Fibroblast of lung (primary cell): ENCODE measurements at regions not wholly inside any gene's neighbourhood (a gene's known extent, or its start where the extent isn't known, plus 50 kb on each side); places are given as distances from the start of the nearest gene placed in this dataset.

Experiments used
- DNase-seq, 2 donors: peaks; one replicate each; pipeline versions ENCODE4 v3.0.0 to v3.0.0-alpha.2; 2010; ENCODE audit warnings: low read depth in 2 of 2
- H2AFZ ChIP-seq: 2 replicates; pipeline ENCODE4 v1.5.1; 2012; ENCODE audit warnings: low read length, control low read depth, inconsistent platforms
- H3K27ac ChIP-seq: 2 replicates; pipeline ENCODE4 v1.5.1; 2011; ENCODE audit warnings: low read length, control low read depth; ENCODE audit not compliant: insufficient read depth
- H3K27me3 ChIP-seq: 2 replicates; pipeline ENCODE4 v1.5.1; 2011; ENCODE audit warnings: mild to moderate bottlenecking, low read length; ENCODE audit not compliant: control insufficient read depth, insufficient read depth
- H3K36me3 ChIP-seq: 2 replicates; pipeline ENCODE4 v1.5.1; 2011; ENCODE audit warnings: low read length; ENCODE audit not compliant: control insufficient read depth, insufficient read depth
- H3K4me1 ChIP-seq: 2 replicates; pipeline ENCODE4 v1.5.1; 2011; ENCODE audit warnings: low read length; ENCODE audit not compliant: control insufficient read depth, insufficient read depth; ENCODE audit errors: extremely low read depth
- H3K4me2 ChIP-seq: 2 replicates; pipeline ENCODE4 v1.5.1; 2011; ENCODE audit warnings: low read length, control low read depth; ENCODE audit not compliant: insufficient read depth; ENCODE audit errors: extremely low read depth
- H3K4me3 ChIP-seq, 4 experiments: fragments of 200-600 bp in 1 of 4; sonication (generic) in 1 of 4; replicated peaks in 1 of 4; 2 replicates each; pipeline ENCODE4 v1.5.1; 2011 to 2016; ENCODE audit warnings: low read length in 4 of 4, low read depth in 3 of 4, mild to moderate bottlenecking in 3 of 4, control low read depth in 2 of 4, inconsistent platforms in 1 of 4, mixed read lengths in 1 of 4; ENCODE audit not compliant: insufficient read depth in 1 of 4; ENCODE audit errors: control extremely low read depth in 1 of 4
- H3K79me2 ChIP-seq: 2 replicates; pipeline ENCODE4 v1.5.1; 2012; ENCODE audit warnings: mild to moderate bottlenecking, low read length, inconsistent platforms; ENCODE audit not compliant: control insufficient read depth, insufficient read depth
- H3K9ac ChIP-seq: 2 replicates; pipeline ENCODE4 v1.5.1; 2011; ENCODE audit warnings: mild to moderate bottlenecking, low read length, control low read depth; ENCODE audit not compliant: insufficient read depth
- H3K9me3 ChIP-seq: 2 replicates; pipeline ENCODE4 v1.5.1; 2012; ENCODE audit warnings: low read depth, low read length; ENCODE audit not compliant: control insufficient read depth, insufficient read depth
- H4K20me1 ChIP-seq: 2 replicates; pipeline ENCODE4 v1.5.1; 2011; ENCODE audit warnings: low read length; ENCODE audit not compliant: control insufficient read depth, insufficient read depth; ENCODE audit errors: extremely low read depth
- EZH2 ChIP-seq: IDR thresholded peaks from 2 replicates; pipeline ENCODE4 v1.5.1; 2012; ENCODE audit warnings: low read length, control low read depth, mild to moderate bottlenecking; ENCODE audit errors: missing control alignments
- TF ChIP-seq, protein P1 (sequence below), 2 donors: IDR thresholded peaks in 1 of 2; conservative IDR thresholded peaks in 1 of 2; 1 replicate in 1 of 2; 2 replicates in 1 of 2; pipeline ENCODE4 v1.5.1; 2011 to 2012; ENCODE audit warnings: low read length in 2 of 2, control low read depth in 1 of 2, inconsistent platforms in 1 of 2, low read depth in 1 of 2, mild to moderate bottlenecking in 1 of 2

GRCh38 chrX:118249146-118249545, 96.8 kb upstream of the WDR44 start:
- Histone ChIP-seq H4K20me1 (no peaks in the 10 kb centered on the region), H3K9me3 (no peaks in the 10 kb centered on the region), H3K36me3 (no peaks in the 10 kb centered on the region), H3K4me3 (no peak overlapping the region), H3K27me3 (no peaks in the 10 kb centered on the region), H3K4me1 (no peaks in the 10 kb centered on the region), H3K4me2 (no peak overlapping the region), H3K9ac (no peak overlapping the region), H3K79me2 (no peaks in the 10 kb centered on the region), H3K27ac (no peak overlapping the region), H2AFZ (no peak overlapping the region)
- TF ChIP-seq EZH2, result no peak
- TF ChIP-seq, protein P1, sequence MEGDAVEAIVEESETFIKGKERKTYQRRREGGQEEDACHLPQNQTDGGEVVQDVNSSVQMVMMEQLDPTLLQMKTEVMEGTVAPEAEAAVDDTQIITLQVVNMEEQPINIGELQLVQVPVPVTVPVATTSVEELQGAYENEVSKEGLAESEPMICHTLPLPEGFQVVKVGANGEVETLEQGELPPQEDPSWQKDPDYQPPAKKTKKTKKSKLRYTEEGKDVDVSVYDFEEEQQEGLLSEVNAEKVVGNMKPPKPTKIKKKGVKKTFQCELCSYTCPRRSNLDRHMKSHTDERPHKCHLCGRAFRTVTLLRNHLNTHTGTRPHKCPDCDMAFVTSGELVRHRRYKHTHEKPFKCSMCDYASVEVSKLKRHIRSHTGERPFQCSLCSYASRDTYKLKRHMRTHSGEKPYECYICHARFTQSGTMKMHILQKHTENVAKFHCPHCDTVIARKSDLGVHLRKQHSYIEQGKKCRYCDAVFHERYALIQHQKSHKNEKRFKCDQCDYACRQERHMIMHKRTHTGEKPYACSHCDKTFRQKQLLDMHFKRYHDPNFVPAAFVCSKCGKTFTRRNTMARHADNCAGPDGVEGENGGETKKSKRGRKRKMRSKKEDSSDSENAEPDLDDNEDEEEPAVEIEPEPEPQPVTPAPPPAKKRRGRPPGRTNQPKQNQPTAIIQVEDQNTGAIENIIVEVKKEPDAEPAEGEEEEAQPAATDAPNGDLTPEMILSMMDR (conservative IDR thresholded peaks at IDR 0.05 in 1 of 2, IDR thresholded peaks at IDR 0.05 in 1 of 2; ENCODE audit: low read depth in 1 of 2, low read length in 2 of 2), result no peak
- no peak for DNase-seq

DNA sequence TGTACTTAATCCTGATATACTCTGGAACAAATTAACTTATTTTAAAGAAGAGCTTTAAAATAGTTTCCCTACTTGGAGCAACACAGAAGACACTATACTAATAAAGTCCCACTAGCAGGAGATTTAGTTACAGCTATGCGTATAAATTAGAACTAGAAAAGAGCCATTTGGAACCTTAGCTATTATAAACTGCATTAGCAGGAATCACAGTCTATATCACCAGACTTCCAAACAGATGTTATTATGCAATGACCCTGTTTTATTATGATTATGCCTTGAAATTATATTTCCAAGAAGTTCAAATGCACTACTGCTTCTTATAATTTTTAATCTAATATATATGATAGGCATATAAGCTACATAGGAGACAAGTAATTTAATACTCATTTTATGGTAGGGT, 95.5 kb upstream of the WDR44 start:
- Histone ChIP-seq H3K9me3 (no peaks in the 10 kb centered on the region), H3K79me2 (no peaks in the 10 kb centered on the region), H3K4me2 (no peak overlapping the region), H3K27ac (no peak overlapping the region), H3K27me3 (no peaks in the 10 kb centered on the region), H3K4me1 (no peaks in the 10 kb centered on the region), H3K9ac (no peak overlapping the region), H2AFZ (no peak overlapping the region), H3K4me3 (no peak overlapping the region), H3K36me3 (no peaks in the 10 kb centered on the region), H4K20me1 (no peaks in the 10 kb centered on the region)
- TF ChIP-seq, protein P1 (conservative IDR thresholded peaks at IDR 0.05 in 1 of 2, IDR thresholded peaks at IDR 0.05 in 1 of 2; ENCODE audit: low read depth in 1 of 2, low read length in 2 of 2), result no peak
- TF ChIP-seq EZH2, result no peak
- DNase-seq, result no peak

- Histone ChIP-seq H3K4me3 (no peak overlapping the region), H3K79me2 (no peaks in the 10 kb centered on the region), H3K27me3 (no peaks in the 10 kb centered on the region), H3K9ac (no peak overlapping the region), H4K20me1 (no peaks in the 10 kb centered on the region), H3K4me1 (no peaks in the 10 kb centered on the region), H3K36me3 (no peaks in the 10 kb centered on the region), H3K4me2 (no peak overlapping the region), H3K9me3 (no peaks in the 10 kb centered on the region), H2AFZ (no peak overlapping the region), H3K27ac (no peak overlapping the region)
- TF ChIP-seq EZH2, result no peak
- TF ChIP-seq, protein P1 (conservative IDR thresholded peaks at IDR 0.05 in 1 of 2, IDR thresholded peaks at IDR 0.05 in 1 of 2; ENCODE audit: low read depth in 1 of 2, low read length in 2 of 2), result no peak
- DNase-seq, result peak; percentile 53 to 64
Measured at GRCh38 chrX:118251271-118251670, 94.6 kb upstream of the WDR44 start.
